DND-41 (cell line): ENCODE measurements at regions not wholly inside any gene's neighbourhood (a gene's known extent, or its start where the extent isn't known, plus 50 kb on each side); places are given as distances from the start of the nearest gene placed in this dataset.

Source experiments
- ATAC-seq: fragments of 200-7000 bp; cut with Tn5 transposase; 3 replicates; pipeline ENCODE4 v1.9.1; 2021; ENCODE audit warnings: low read depth; ENCODE audit not compliant: insufficient read depth
- DNase-seq: peaks from one replicate; pipeline ENCODE4 v3.0.0-alpha.2; 2020
- H2AFZ ChIP-seq: 2 replicates; pipeline ENCODE4 v1.6.0; 2012; ENCODE audit warnings: low read depth, low read length
- H3K27ac ChIP-seq: 2 replicates; pipeline ENCODE4 v1.5.1; 2012; ENCODE audit warnings: low read length, inconsistent platforms
- H3K27me3 ChIP-seq: fragments of 200-600 bp; sonication (generic); 2 replicates; pipeline ENCODE4 v1.6.0; 2012; ENCODE audit warnings: low read length, mild to moderate bottlenecking, inconsistent platforms; ENCODE audit not compliant: insufficient read depth, poor library complexity
- H3K36me3 ChIP-seq: 2 replicates; pipeline ENCODE4 v1.5.1; 2012; ENCODE audit warnings: low read length, inconsistent platforms; ENCODE audit not compliant: insufficient read depth
- H3K4me1 ChIP-seq: 2 replicates; pipeline ENCODE4 v1.5.1; 2012; ENCODE audit warnings: mild to moderate bottlenecking, low read length; ENCODE audit not compliant: insufficient read depth
- H3K4me2 ChIP-seq: 2 replicates; pipeline ENCODE4 v1.6.0; 2012; ENCODE audit warnings: mild to moderate bottlenecking, moderate library complexity, low read length, inconsistent platforms; ENCODE audit not compliant: insufficient read depth
- H3K4me3 ChIP-seq, 2 experiments: fragments of 200-600 bp in 1 of 2; shearing (Covaris generic) in 1 of 2; 2 replicates each; pipeline ENCODE4 v1.5.1; 2012 to 2016; ENCODE audit warnings: inconsistent platforms in 2 of 2, low read length in 2 of 2, mild to moderate bottlenecking in 2 of 2, low read depth in 1 of 2, moderate library complexity in 1 of 2
- H3K79me2 ChIP-seq: 2 replicates; pipeline ENCODE4 v1.6.0; 2012; ENCODE audit warnings: low read length, inconsistent platforms; ENCODE audit not compliant: insufficient read depth
- H3K9ac ChIP-seq: 2 replicates; pipeline ENCODE4 v1.6.0; 2012; ENCODE audit warnings: low read depth, mild to moderate bottlenecking, inconsistent platforms, low read length, moderate library complexity
- H3K9me3 ChIP-seq: 2 replicates; pipeline ENCODE4 v1.5.1; 2012; ENCODE audit warnings: low read length, moderate library complexity, mild to moderate bottlenecking, inconsistent platforms; ENCODE audit not compliant: insufficient read depth, severe bottlenecking
- H4K20me1 ChIP-seq: 2 replicates; pipeline ENCODE4 v1.6.0; 2012; ENCODE audit warnings: low read length; ENCODE audit not compliant: insufficient read depth
- CTCF ChIP-seq: IDR thresholded peaks from 2 replicates; pipeline ENCODE4 v1.5.1; 2012; ENCODE audit warnings: borderline replicate concordance, low read length, moderate library complexity, mild to moderate bottlenecking; ENCODE audit not compliant: poor library complexity, severe bottlenecking; ENCODE audit errors: extremely low read depth
- EZH2 ChIP-seq: IDR thresholded peaks from 3 replicates; pipeline ENCODE4 v1.6.1; 2012; ENCODE audit warnings: borderline replicate concordance, low read depth, mild to moderate bottlenecking, moderate library complexity, low read length, inconsistent platforms; ENCODE audit not compliant: severe bottlenecking

GRCh38 chr10:29184205-29185000 lies 104.5 kb upstream of the LYZL1 start:
- DNase-seq: no peak

GRCh38 chr10:29185050-29185449 lies 103.8 kb upstream of the LYZL1 start:
- ATAC-seq (no peak), DNase-seq (no peak)
- no peak overlapping the region for H3K9ac ChIP-seq
- TF ChIP-seq CTCF (no peak), EZH2 (no peak)
- H3K36me3 ChIP-seq: no peaks in the 10 kb centered on the region
- H3K27ac ChIP-seq: no peak overlapping the region
- H3K4me1 ChIP-seq: no peaks in the 10 kb centered on the region
- H4K20me1 ChIP-seq: no peaks in the 10 kb centered on the region
- no peaks in the 10 kb centered on the region for H3K9me3 ChIP-seq
- H3K4me3 ChIP-seq: no peak overlapping the region
- H3K27me3 ChIP-seq: peaks cover 21% of the 10 kb centered on the region
- no peaks in the 10 kb centered on the region for H3K79me2 ChIP-seq
- no peak overlapping the region for H2AFZ ChIP-seq
- no peak overlapping the region for H3K4me2 ChIP-seq

More at GRCh38 chr10:29184205-29185000, 104.5 kb upstream of the LYZL1 start:
- no peaks in the 10 kb centered on the region for H3K9me3 ChIP-seq
- H3K79me2 ChIP-seq: no peaks in the 10 kb centered on the region
- H3K27me3 ChIP-seq: peaks cover 24% of the 10 kb centered on the region
- no peaks in the 10 kb centered on the region for H3K36me3 ChIP-seq
- H3K9ac ChIP-seq: no peak overlapping the region
- H4K20me1 ChIP-seq: no peaks in the 10 kb centered on the region
- H3K4me2 ChIP-seq: no peak overlapping the region
- no peaks in the 10 kb centered on the region for H3K4me1 ChIP-seq
- no peak for ATAC-seq
- H2AFZ ChIP-seq: no peak overlapping the region
- no peak overlapping the region for H3K4me3 ChIP-seq
- no peak overlapping the region for H3K27ac ChIP-seq
- TF ChIP-seq EZH2 (no peak), CTCF (no peak)

GRCh38 chr10:29186221-29186620 lies 102.6 kb upstream of the LYZL1 start:
- no peak for TF ChIP-seq EZH2
- no peaks in the 10 kb centered on the region for H3K79me2 ChIP-seq
- H2AFZ ChIP-seq: no peak overlapping the region
- DNase-seq (no peak), ATAC-seq (no peak)
- H3K4me1 ChIP-seq: no peaks in the 10 kb centered on the region
- H3K4me2 ChIP-seq: no peak overlapping the region
- H3K9ac ChIP-seq: no peak overlapping the region
- no peaks in the 10 kb centered on the region for H3K36me3 ChIP-seq
- no peaks in the 10 kb centered on the region for H3K9me3 ChIP-seq
- no peak overlapping the region for H3K27ac ChIP-seq
- peaks cover 17% of the 10 kb centered on the region for H3K27me3 ChIP-seq
- H3K4me3 ChIP-seq: no peak overlapping the region
- no peaks in the 10 kb centered on the region for H4K20me1 ChIP-seq

GRCh38 chr10:29189256-29189655 lies 99.6 kb upstream of the LYZL1 start:
- no peak overlapping the region for H3K9ac ChIP-seq
- TF ChIP-seq CTCF (no peak), EZH2 (no peak)
- no peaks in the 10 kb centered on the region for H3K36me3 ChIP-seq
- no peak overlapping the region for H3K27ac ChIP-seq
- H2AFZ ChIP-seq: no peak overlapping the region
- no peaks in the 10 kb centered on the region for H3K9me3 ChIP-seq
- H3K79me2 ChIP-seq: no peaks in the 10 kb centered on the region
- DNase-seq (no peak), ATAC-seq (no peak)
- H4K20me1 ChIP-seq: no peaks in the 10 kb centered on the region
- no peak overlapping the region for H3K4me3 ChIP-seq
- peaks cover 13% of the 10 kb centered on the region for H3K27me3 ChIP-seq
- H3K4me1 ChIP-seq: no peaks in the 10 kb centered on the region
- no peak overlapping the region for H3K4me2 ChIP-seq
